GM18499 (cell line): ENCODE measurements at regions not wholly inside any gene's neighbourhood (a gene's known extent, or its start where the extent isn't known, plus 50 kb on each side); places are given as distances from the start of the nearest gene placed in this dataset.

ENCODE experiments used
- ATAC-seq: cut with Tn5 transposase; IDR thresholded peaks from one replicate; pipeline ENCODE4 v1.9.1; 2021; ENCODE audit warnings: moderate number of reproducible peaks; ENCODE audit not compliant: insufficient read depth, unreplicated experiment

GRCh38 chr14:42624980-42625761 lies 1018.5 kb downstream of the LRFN5 start:
- ATAC-seq: no peak

DNA sequence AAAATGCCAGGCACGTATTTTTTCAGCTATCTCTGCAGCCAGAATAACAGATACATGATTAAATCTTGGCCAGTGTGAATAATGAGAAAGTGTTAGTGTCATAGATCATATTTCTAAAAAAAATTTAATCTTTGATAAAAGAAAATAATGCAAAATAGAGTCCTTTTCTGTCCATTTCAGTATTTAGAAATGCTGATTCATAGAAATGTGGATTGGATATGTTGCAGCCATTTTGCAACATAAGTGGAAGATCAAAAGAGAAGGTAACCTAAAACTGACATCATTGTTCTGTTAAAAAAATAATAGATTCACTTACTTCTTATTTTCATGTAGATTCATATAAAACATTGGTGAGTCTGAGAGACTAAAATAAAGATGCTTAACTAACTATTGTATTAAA lies 1010.3 kb downstream of the LRFN5 start:
- ATAC-seq: no peak

- ATAC-seq: no peak
These were observed 1000.2 kb downstream of the LRFN5 start for GRCh38 chr14:42606839-42607238.

- no peak for ATAC-seq
These were observed 995.7 kb downstream of the LRFN5 start for GRCh38 chr14:42602336-42602845.

GRCh38 chr14:42572032-42572431 lies 965.4 kb downstream of the LRFN5 start:
- no peak for ATAC-seq

DNA sequence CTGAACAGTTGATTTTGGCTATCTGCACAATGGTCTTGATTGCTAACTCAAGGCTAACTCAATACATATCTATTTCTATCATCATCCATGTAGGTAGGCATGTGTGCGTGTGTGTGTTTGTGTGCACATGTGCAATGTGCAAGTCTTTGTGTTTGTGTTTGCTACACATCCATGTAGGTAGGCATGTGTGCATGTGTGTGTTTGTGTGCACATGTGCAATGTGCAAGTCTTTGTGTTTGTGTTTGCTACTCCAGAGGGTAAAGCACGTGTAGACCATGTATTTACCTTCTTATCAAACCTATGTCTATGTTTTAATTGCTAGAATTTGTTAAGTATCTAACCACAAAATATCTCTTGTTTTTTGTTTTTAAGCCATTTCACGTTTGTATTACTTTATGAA lies 962.6 kb downstream of the LRFN5 start:
- ATAC-seq: no peak

DNA sequence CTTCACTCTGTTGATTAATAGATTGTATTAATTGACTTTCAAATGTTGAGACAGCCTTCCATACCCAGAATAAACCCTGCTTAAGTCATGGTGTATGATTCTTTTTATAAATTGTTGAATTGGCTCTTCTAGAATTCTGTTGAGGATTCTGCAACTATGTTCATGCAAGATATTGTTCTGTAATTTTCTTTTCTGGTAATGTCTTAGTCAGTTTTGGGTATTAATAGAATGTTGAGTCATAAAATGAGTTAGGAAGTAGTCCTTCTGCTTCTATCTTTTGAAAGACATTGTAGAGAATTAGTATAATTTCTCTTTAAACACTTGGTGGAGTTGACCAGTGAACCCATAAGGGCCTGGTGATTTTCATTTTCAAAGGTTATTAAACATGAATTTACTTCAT lies 958.9 kb downstream of the LRFN5 start:
- no peak for ATAC-seq

DNA sequence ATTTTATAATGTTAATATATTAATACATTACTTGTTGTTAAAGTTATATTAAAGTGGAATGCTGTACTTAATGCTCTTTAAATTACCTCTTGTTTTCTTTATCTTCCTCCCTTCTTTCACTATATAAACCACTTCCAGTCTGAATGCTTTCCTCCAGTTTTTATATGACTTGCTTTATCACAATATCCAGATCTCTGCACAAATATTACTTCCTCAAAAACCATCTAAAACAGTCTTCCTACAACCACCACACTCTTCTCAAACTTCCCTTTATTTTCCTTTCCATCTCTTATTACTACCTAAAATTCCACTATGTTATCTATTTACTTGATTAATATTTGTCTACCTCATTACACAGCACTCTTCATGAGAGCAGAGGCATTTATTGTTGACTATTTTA lies 956.6 kb downstream of the LRFN5 start:
- no peak for ATAC-seq

DNA sequence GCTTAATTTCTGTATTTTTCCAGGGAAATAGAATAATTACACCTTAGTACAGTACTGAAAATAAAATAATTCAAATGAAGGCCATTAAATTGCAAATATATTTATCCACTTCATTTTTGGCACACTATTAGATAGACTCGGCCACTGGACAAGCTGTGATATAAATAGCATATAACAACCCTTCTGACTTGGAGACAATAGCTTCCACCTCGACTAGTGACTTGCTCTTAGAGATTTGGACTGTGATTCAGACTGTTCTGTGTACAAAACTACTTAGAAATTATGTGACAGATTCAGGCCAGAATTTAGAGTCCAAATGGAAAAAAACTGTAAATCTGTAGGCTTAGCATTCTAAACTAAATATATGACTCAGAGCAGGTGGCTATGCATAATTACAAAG lies 949.9 kb downstream of the LRFN5 start:
- no peak for ATAC-seq

- ATAC-seq: no peak
These were observed 948.7 kb downstream of the LRFN5 start for GRCh38 chr14:42555365-42555764.

DNA sequence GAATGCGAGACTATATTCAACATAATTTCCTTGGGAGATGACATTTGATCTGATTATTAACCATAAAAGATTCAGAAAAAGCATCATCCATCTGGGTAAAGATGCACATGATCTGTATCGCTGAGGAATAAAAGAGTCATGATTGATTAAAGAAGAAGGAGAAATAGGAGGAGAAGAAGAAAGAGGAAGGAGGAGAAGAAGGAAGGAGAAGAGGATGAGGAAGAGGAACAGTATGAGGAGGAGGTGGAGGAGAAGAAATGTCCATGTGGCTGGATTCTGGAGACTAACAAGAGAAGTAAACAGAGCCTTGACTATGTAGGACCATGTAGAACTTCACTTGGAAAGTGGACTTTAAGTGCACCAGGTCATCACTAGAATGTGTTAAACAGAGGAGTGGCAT lies 947.4 kb downstream of the LRFN5 start:
- ATAC-seq: no peak

DNA sequence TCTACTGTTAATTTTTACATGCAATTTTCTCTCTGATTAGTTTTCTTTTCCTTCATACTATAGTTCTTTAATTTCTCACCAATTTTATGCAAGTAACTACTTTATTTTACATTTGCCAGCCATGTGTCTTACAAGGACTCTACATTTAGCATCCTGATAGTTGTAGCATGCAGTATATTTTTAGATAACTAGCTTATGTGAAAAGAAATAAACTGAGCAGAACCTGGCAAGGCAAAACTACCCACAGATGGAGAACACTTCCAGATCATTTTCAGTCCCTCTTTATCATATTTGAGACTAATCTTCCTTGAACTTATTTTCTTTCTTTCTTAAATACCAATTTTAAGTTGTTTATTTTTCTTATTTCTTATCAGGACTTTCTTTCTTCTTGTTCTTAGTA lies 943.6 kb downstream of the LRFN5 start:
- no peak for ATAC-seq

GRCh38 chr14:42548349-42548748 lies 941.7 kb downstream of the LRFN5 start:
- ATAC-seq: no peak

DNA sequence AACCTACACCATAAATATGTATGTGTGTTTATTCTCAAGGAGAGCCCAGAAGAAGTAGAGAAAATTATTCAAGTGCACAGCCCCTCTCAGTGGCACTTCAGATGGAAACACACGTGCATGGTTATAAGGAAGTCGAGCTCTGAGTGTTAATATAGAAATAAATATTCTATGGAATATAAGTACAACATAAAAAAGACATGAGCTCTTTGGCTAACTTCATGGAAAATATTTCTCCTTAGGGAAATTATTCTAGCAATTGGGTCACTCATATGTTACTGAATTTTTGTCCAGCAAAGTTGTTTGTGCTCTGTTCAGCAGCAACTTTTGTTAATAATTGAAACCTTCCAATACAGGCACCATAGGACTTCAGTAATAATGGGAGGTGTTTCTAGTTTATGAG lies 939.0 kb downstream of the LRFN5 start:
- no peak for ATAC-seq

DNA sequence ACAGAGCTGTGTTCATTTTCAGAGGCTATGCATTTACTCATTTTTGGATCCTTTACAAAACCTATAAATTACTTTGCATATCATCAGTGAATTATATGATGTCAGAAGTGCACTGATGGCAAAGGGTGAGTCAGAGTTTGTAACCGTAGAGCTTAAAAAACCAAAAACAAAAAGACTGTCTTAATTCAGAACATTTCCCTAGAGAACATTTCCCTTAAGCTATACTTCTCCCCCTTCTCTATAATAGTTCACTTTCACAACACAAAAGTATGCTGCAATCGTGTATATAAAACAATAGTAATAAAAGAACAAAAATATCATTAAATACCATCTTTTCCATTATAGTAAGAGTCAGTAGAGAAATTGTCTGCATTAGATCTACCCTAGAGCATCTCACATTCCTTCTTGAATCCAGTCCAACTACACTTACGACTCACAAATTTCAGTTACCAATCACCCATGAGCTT lies 934.9 kb downstream of the LRFN5 start:
- ATAC-seq: no peak

GRCh38 chr14:42535397-42535796 lies 928.7 kb downstream of the LRFN5 start:
- no peak for ATAC-seq

DNA sequence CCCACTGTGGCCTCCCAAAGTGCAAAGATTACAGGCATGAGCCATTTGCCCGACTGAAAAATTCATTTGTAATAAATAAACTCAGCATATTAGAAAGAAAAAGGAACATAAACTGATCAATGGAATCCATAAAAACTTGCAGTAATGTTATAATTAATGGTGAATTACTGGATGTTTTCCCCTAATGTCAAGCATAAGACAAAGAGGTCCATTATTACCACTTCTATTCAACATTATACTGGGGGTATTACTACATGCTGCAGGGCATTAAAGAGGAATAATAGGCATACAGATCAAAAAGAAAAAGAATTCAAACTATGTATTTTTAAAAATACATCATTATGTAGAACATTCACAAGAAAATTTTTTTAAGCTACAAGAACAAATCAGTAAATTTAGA lies 926.8 kb downstream of the LRFN5 start:
- no peak for ATAC-seq

GRCh38 chr14:42532194-42532593 lies 925.5 kb downstream of the LRFN5 start:
- ATAC-seq: no peak

GRCh38 chr14:42527141-42527540 lies 920.5 kb downstream of the LRFN5 start:
- no peak for ATAC-seq

- peak; percentile 92 for ATAC-seq
These were observed 917.0 kb downstream of the LRFN5 start for GRCh38 chr14:42523666-42524065.

DNA sequence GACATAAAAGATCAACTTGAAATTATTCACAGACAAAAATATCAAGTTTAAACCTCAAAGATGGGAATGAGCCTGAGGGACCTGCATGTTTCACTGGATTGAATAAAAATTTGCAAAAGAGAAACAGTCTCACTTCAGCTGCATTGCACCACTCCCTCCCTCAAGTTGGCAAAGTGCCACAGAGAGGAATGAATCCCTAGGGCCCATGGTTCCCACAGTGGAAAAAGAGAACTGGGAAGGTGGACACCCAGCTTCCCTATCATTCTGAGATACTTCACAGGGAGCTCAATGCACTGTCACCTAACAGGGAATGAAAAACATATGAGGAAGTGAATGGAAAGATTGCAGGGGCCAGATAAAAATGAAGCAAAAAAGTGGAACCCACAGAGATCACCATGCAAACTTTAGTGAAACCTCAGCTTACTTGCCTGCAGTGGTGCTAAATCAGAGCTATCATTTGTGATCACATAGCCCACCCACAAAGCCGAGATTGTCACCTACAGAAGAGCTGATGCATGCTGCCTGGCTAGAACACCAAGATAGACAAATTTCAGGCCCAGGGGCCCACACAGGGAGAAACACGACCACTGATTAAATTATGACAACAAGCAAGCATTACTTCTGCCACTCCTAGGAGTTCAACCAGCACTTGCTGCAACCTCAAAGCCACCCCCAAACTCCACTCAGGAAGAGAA lies 911.3 kb downstream of the LRFN5 start:
- no peak for ATAC-seq

DNA sequence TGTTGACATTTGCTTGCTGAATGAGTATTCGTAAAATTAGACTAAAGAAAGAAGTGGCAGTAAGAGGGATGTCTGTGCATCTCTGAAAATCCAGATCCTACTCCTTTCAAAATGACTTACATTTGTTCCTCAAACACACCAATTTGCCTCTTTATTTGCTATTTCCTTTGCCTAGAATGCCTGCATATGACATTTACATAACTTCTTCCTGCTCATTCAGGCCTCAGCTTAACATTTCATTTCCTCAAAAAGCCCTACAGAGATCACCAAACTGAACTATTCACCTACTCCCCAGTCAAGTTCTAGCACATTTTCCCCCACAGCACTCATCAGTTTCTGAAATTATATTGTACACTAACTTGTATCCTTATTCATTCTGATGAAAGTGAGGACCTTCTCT lies 907.2 kb downstream of the LRFN5 start:
- no peak for ATAC-seq
